IPS-18c (cell line): ENCODE measurements at regions not wholly inside any gene's neighbourhood (a gene's known extent, or its start where the extent isn't known, plus 50 kb on each side); places are given as distances from the start of the nearest gene placed in this dataset.
"Not testable (repeated sequence)": the region's sequence is repeated elsewhere in the genome, so short reads cannot be mapped to it uniquely, and the experiment has no call there.

ENCODE experiments used
- H3K4me3 ChIP-seq: 2 replicates; pipeline ENCODE4 v1.7.0; 2013; ENCODE audit warnings: low read depth, mild to moderate bottlenecking, low read length, moderate library complexity; ENCODE audit not compliant: insufficient read depth
- H3K9me3 ChIP-seq: one replicate; pipeline ENCODE4 v1.6.1; 2013; ENCODE audit warnings: mild to moderate bottlenecking, low read length, moderate library complexity; ENCODE audit not compliant: control insufficient read depth, insufficient read depth

- not testable (repeated sequence) for H3K4me3 ChIP-seq, H3K9me3 ChIP-seq
Observed at GRCh38 chr21:27912133-27912532, 945.2 kb upstream of the ADAMTS5 start.

DNA sequence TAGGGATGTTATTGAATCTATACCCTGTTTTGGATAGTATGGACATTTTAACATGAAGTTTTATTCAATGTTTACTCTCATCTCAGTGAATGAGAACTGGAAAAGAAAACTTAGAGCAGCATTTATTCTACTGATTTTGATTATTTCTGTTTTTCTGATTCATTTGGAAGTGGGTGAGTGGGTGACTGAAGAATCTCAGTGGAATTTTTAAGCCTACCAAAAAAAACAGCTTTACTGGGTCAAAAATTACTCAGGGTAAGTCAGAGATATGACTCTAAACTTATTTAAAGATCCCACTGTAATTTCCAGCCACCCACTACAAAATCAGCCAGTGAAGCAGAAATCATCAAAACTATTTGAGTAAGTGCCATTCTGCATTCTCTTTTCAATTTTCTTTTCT lies 942.6 kb upstream of the ADAMTS5 start:
- H3K4me3 ChIP-seq = not testable (repeated sequence)

GRCh38 chr21:27908816-27909215 lies 941.9 kb upstream of the ADAMTS5 start:
- H3K9me3 ChIP-seq, H3K4me3 ChIP-seq: not testable (repeated sequence)

More for the DNA sequence above, 942.6 kb upstream of the ADAMTS5 start:
- not testable (repeated sequence) for H3K9me3 ChIP-seq

DNA sequence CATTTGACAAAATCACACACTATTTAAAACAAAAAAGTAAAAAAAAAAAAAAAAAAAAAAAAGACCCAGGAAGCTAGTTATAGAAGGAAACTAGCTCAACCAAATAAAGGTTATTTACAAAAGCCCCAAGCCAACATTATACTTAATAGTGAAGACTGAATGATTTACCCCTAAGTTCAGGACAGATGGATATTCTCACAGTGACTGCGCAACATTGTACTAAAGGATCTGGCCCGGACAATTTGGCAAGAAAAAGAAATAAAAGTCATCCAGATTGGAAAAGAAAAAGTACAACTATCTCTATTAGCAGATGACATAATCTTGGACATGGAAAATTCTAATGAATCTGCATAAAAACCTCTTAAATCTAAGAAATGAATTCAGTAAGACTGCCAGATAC lies 936.0 kb upstream of the ADAMTS5 start:
- not testable (repeated sequence) for H3K9me3 ChIP-seq, H3K4me3 ChIP-seq

GRCh38 chr21:27893619-27894018 lies 926.7 kb upstream of the ADAMTS5 start:
- H3K9me3 ChIP-seq = not testable (repeated sequence)

GRCh38 chr21:27891495-27891894 lies 924.6 kb upstream of the ADAMTS5 start:
- H3K9me3 ChIP-seq, H3K4me3 ChIP-seq: not testable (repeated sequence)

More at GRCh38 chr21:27893619-27894018, 926.7 kb upstream of the ADAMTS5 start:
- H3K4me3 ChIP-seq = not testable (repeated sequence)

DNA sequence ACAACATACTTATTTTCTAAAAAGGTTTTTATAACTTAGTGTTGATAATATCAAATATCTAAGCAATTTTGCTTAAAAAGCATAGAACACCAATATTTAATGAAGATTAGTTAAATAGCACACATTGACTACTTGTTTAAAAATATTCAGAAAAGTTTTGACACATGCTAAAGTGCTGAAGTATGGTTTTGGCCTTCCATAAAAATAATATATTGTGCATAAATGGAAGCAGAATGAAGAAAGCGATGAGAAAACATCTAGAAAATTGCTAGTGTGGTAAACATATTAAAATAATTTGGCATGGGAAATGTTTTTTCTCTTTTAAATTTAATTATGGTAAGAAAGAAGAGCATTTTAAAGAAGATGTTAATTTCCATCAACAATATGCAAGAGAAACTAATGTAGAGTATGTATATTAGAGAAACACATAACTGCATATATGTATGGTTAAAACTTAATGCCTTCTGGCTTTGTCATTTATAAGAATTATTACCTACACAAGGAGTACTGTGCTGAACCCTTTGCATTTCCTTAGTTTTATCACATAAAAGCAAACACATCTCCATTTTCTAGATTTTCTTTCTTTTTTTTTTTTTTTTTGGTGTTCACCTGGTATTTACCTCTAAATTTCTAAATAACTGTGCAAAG lies 921.0 kb upstream of the ADAMTS5 start:
- H3K4me3 ChIP-seq, H3K9me3 ChIP-seq: not testable (repeated sequence)

DNA sequence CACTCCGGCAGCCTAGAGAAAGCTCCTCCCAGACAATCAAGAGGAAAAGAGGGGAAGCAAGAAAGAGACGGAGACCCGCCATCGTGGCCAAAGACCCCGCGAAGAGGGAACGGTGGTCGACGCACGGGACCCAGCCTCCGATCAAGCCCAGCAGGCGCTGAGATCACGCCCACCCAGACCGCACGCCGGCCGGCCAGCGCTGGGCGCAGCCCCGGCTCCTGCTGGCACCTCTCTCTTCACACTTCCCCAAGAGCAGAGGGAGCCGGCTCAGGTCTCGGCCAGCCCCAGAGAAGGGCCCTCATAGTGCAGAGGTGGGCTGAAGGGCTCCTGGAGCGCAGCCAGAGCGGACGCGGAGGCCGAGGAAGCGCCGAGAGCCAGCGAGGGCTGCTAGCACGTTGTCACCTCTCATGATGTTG lies 918.4 kb upstream of the ADAMTS5 start:
- Histone ChIP-seq H3K9me3 (no peaks in the 10 kb centered on the region), H3K4me3 (no peak overlapping the region)

DNA sequence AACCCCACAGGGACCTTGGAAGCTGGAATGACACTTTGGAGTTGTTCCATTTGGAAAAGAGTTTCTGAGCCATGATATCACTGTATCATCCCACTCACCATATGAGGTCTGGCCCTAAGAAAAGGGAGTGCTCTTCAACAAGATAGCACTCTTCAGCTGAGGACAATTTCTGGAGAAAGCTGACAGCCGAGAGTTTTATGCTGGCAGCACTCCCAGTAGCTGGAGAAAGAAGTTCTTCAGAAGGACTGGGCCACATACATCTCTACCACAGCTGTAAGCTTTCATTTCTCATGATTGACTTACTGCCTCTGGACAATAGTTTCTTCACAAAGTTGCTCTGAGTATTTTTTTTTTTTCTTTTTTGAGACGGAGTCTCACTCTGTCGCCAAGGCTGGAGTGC lies 914.4 kb upstream of the ADAMTS5 start:
- H3K9me3 ChIP-seq, H3K4me3 ChIP-seq: not testable (repeated sequence)

DNA sequence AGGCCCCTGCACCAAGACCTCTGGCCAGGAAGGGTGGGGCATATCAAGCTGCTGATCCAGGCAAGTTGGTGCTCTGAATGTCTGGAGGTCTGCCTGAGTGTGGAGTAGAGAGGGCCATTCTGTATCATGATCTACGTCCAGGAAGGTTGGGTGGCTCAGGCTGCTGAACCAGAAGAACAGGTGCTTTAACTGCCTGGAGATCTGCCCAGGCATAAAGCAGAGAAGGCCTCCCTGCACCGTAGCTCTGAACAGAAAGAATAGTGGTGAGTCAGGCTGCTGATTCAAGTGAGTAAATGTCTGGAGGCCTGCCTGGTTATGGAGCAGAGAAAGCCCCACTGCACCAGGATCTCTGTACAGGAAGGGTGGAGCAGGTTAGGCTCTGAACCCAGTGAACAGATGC lies 905.5 kb upstream of the ADAMTS5 start:
- H3K9me3 ChIP-seq, H3K4me3 ChIP-seq: not testable (repeated sequence)

GRCh38 chr21:27870755-27871154 lies 903.9 kb upstream of the ADAMTS5 start:
- H3K4me3 ChIP-seq, H3K9me3 ChIP-seq: not testable (repeated sequence)

- not testable (repeated sequence) for H3K4me3 ChIP-seq, H3K9me3 ChIP-seq
Observed at GRCh38 chr21:27860314-27860955, 893.5 kb upstream of the ADAMTS5 start.

- not testable (repeated sequence) for H3K4me3 ChIP-seq, H3K9me3 ChIP-seq
Observed at GRCh38 chr21:27858053-27858825, 891.4 kb upstream of the ADAMTS5 start.

DNA sequence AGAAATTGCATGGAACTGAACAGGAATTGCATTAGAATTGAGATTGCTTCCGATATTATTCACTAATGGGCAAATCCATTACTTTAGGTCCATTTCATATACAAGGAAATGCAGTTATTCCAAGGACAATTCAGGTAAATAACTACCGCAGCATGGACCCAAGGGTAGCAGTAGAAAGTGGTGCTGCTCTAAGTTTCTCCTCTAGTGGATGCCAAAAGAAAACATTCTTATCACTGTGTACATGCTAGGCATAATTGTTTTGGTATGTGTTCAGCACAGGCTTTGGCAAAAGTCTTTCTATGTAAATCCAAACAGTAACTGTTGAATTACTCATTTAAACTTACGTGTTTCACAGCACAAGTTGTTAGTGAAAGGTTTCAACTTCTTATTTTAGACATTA lies 890.1 kb upstream of the ADAMTS5 start:
- not testable (repeated sequence) for H3K9me3 ChIP-seq, H3K4me3 ChIP-seq

DNA sequence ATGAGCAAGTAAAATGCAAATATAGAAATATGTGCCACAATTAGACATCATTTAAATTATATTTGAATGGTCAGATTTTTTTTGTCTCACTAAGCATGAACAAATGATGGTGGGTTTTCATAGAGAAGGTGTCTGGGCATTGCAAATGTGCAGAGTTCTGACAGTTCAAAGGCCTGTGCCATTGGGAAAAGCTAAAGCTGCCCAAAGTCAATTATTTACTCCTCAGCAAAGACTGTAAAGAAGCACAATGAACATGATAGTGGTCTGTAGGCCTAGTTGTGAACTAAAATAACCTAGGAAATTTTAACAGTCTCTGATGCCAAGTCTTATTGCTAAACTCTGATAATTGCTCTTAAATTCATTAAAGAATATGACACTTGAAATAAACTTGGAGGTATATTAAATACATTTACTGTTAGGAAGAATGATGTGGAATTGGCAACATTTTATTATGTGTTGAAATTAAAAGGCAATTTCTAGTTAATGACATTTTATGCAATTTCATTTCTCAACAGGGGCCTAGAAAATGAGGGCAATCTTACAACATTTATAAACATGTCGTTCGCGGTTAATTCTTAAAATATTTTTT lies 874.3 kb upstream of the ADAMTS5 start:
- no peak overlapping the region for H3K4me3 ChIP-seq
- H3K9me3 ChIP-seq = no peaks in the 10 kb centered on the region

GRCh38 chr21:27840262-27840661 lies 873.4 kb upstream of the ADAMTS5 start:
- no peak overlapping the region for H3K4me3 ChIP-seq
- no peaks in the 10 kb centered on the region for H3K9me3 ChIP-seq

GRCh38 chr21:27839512-27840115 lies 872.7 kb upstream of the ADAMTS5 start:
- Histone ChIP-seq H3K9me3 (no peaks in the 10 kb centered on the region), H3K4me3 (no peak overlapping the region)

GRCh38 chr21:27838573-27838972 lies 871.7 kb upstream of the ADAMTS5 start:
- H3K4me3 ChIP-seq = no peak overlapping the region
- H3K9me3 ChIP-seq = no peaks in the 10 kb centered on the region
